Motor neuron (in vitro differentiated cells): ENCODE measurements at regions not wholly inside any gene's neighbourhood (a gene's known extent, or its start where the extent isn't known, plus 50 kb on each side); places are given as distances from the start of the nearest gene placed in this dataset.

Experiments
- ATAC-seq, 8 experiments: fragments of 200-7000 bp; cut with Tn5 transposase; replicated peaks in 6 of 8; 2 replicates each; pipeline ENCODE4 v1.8.0; 2021; ENCODE audit warnings: mild to moderate bottlenecking in 8 of 8, moderate library complexity in 8 of 8
- H3K27ac ChIP-seq, 2 donors: fragments of 250-450 bp; sonication (Bioruptor Pico); 2 replicates each; pipeline ENCODE4 v1.9.0; 2021; ENCODE audit warnings: antibody characterized with exemption in 2 of 2, mild to moderate bottlenecking in 2 of 2, moderate library complexity in 1 of 2
- H3K4me1 ChIP-seq, 2 donors: fragments of 250-450 bp; sonication (Bioruptor Pico); replicated peaks in 1 of 2; 2 replicates each; pipeline ENCODE4 v1.6.1; 2021; ENCODE audit warnings: antibody characterized with exemption in 2 of 2, mild to moderate bottlenecking in 2 of 2, moderate library complexity in 1 of 2
- H3K4me3 ChIP-seq, 5 donors: fragments of 250-450 bp; sonication (Bioruptor Pico); 2 replicates each; pipeline ENCODE4 v1.9.0; 2021; ENCODE audit warnings: antibody characterized with exemption in 5 of 5, mild to moderate bottlenecking in 5 of 5, moderate library complexity in 4 of 5
- WGBS, 10 experiments: fragments of 450-650 bp; shearing (Covaris generic); methylation state at CpG; one replicate each; pipeline ENCODE4 v1.0.0; 2022; 5-methylcytosine and 5-hydroxymethylcytosine counted together
- in situ Hi-C, 9 experiments: fragments of 400-800 bp; cut with MboI; loops; one replicate each; pipeline ENCODE4 v1.15.0; 2021; ENCODE audit warnings: low sequenced_read_pairs in 9 of 9, low pct_unique_long_range_greater_than_20kb in 2 of 9; ENCODE audit not compliant: unreplicated experiment in 9 of 9

DNA sequence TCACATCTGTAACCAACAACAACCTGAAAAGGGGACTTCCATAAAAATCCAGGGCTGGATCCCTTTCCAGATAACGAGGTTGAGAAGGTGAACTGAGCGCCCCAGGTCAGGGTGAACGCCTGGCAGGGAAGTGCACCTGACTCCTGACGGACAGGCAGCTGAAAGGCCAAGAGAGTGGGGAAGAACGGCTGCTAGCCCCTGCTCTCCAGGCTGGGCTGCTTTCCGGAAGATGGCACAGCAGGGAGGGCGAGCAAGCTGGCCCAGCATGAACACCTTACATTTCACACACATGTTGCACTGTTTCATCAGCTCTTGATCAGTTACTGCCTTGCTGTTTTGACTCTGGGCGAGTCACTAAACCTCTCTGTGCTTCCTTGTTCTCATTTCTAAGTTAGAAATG, 127.2 kb upstream of the IQSEC1 start:
- H3K4me3 ChIP-seq: no peak overlapping the region
- no peak overlapping the region for H3K27ac ChIP-seq
- 47 to 100% (median 72%) methylated on average over 1 to 4 of the region's 8 CpGs; no CpG with 5 or more reads in 2 of the 10 experiments for WGBS, 10 experiments
- in situ Hi-C loops: no loop called here
- no peak for ATAC-seq
- peaks cover 5 to 9% of the 10 kb centered on the region in 2 donors for H3K4me1 ChIP-seq

DNA sequence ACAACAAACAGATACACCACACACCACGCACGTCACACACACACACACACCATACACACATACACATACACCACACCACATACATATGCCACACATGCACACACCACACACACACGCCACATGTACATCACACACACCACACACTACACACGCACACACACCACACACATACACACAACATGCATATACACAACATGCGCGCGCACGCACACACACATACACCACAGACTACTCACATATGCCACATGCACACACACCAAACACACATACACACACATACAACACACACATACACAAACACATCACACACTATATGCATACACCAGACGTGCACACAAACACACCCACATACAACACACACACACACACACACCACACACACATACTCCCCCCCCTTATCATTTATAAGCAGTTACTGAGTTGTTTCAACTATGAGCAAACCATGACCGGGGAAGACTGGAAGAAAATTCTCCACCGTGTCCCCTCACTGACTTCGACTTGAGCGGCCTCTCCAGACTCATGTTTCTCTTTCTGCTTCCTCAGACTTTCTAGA, 126.7 kb upstream of the IQSEC1 start:
- H3K27ac ChIP-seq: no peak overlapping the region
- in situ Hi-C loops: no loop called here
- WGBS, 10 experiments: 60 to 100% (median 85%) methylated on average over 1 to 10 of the region's 13 CpGs; no CpG with 5 or more reads in 3 of the 10 experiments
- ATAC-seq: no peak
- no peak overlapping the region for H3K4me3 ChIP-seq
- H3K4me1 ChIP-seq: peaks cover 5 to 9% of the 10 kb centered on the region in 2 donors

DNA sequence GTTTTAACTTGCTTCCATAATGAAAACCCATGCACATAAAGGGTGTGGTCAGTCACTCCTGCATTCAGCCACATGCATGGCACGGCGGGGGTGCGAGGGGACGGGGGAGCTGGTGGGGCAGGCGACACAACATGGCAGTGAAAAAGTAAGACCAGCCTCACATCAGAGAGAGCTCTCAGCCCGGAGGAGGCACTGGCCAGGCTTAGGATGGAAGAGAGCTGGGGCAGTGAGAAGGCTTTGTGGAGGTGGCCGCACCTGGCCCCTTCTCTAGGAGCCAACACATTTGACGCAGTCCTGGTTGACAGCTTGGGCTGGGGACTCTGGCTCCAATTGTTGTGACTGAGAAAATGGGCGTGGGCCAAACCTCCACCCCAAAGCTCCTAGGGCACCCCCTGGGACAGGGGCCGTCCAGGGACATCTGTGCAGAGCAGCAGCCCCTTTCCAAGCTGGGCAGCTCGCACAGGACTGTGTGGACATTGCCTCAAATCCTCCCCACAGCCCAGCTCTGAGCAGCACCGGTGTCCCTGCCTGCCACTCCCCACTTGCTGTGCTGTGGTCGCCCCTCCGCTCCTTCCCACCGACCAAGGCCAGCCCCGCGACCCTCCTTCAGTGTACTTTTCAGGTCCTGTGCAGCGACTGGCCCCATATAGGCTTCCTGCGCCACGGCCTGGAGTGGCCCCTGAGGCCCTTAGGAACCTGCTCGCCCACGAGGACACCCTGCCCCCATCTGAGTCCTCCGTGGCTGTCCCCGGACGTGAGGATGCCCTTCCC, 126.0 kb upstream of the IQSEC1 start:
- in situ Hi-C loops: no loop called here
- no peak overlapping the region for H3K27ac ChIP-seq
- no peak overlapping the region for H3K4me3 ChIP-seq
- no peak for ATAC-seq
- 0 to 100% (median 92%) methylated on average over 1 to 2 of the region's 25 CpGs; no CpG with 5 or more reads in 6 of the 10 experiments for WGBS, 10 experiments
- peaks cover 5 to 9% of the 10 kb centered on the region in 2 donors for H3K4me1 ChIP-seq

- peak in 3 of 8 experiments; percentile 41 to 65 (median 57) for ATAC-seq
- Histone ChIP-seq H3K4me3 (no peak overlapping the region), H3K4me1 (peaks cover 11 to 12% of the 10 kb centered on the region in 2 donors), H3K27ac (no peak overlapping the region)
- 0 to 96% (median 75%) methylated on average over 2 to 5 of the region's 11 CpGs; no CpG with 5 or more reads in 5 of the 10 experiments for WGBS, 10 experiments
- in situ Hi-C loops: no loop called here
Measured at GRCh38 chr3:13198264-13198879, 125.1 kb upstream of the IQSEC1 start.

GRCh38 chr3:13197795-13198194, 124.6 kb upstream of the IQSEC1 start:
- Histone ChIP-seq H3K4me3 (no peak overlapping the region), H3K4me1 (peaks cover 12 to 17% of the 10 kb centered on the region in 2 donors), H3K27ac (no peak overlapping the region)
- ATAC-seq: no peak
- in situ Hi-C loops: no loop called here
- WGBS, 10 experiments: 33 to 90% (median 79%) methylated on average over 1 to 7 of the region's 13 CpGs; no CpG with 5 or more reads in 6 of the 10 experiments

GRCh38 chr3:13197281-13197680, 124.1 kb upstream of the IQSEC1 start:
- peaks cover 12 to 18% of the 10 kb centered on the region in 2 donors for H3K4me1 ChIP-seq
- no peak overlapping the region for H3K4me3 ChIP-seq
- 25 to 92% (median 80%) methylated on average over 1 to 4 of the region's 12 CpGs; no CpG with 5 or more reads in 5 of the 10 experiments for WGBS, 10 experiments
- no peak overlapping the region for H3K27ac ChIP-seq
- no peak for ATAC-seq
- in situ Hi-C loops: no loop called here

- no peak for ATAC-seq
- peaks cover 12 to 18% of the 10 kb centered on the region in 2 donors for H3K4me1 ChIP-seq
- no peak overlapping the region for H3K4me3 ChIP-seq
- 0 to 86% (median 80%) methylated on average over 1 to 6 of the region's 6 CpGs for WGBS, 10 experiments
- in situ Hi-C loops: no loop called here
- no peak overlapping the region for H3K27ac ChIP-seq
Measured at GRCh38 chr3:13195374-13195773, 122.1 kb upstream of the IQSEC1 start.

DNA sequence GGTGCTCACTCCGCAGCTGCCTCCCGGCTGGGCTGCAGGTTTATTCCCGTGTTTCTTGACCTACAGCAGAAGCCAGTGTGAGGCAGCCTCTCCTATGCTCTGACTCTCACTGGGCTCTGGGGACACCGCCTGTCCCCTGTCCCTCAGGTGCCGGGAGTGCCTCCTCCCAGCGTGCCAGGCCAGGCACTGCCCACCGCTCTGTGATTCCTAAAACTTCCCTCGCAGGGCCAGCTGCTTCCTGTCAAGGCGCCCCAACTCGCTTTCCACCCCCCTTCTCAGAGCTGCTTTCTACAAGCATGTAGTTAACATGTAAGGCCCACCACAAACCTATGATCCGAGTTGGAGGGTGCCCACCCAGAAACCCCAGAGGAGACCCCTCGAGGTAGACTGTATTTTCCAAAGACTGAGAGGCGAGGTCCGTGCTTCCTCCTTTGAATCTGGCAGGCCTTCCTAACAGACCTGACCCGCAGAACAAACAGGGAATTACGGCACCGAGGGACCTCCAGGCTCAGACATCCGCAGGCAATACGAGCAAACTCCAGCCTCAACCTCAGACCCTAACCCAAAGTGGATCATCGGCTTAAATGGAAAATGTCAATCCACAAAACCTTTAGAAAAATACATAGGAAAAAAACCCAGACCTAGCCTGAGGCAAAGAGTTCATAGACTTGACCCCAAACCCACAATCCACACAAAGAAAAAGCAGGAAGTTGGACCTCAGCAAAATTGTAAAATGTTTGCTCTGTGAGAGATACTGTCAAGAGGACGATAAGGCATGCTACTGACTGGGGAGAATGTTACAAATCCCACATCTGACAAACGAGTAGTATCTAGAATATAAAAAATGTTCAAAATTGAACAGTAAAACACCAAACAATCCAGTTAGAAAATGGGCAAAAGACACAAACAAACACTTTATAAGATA, 121.3 kb upstream of the IQSEC1 start:
- ATAC-seq: no peak
- Histone ChIP-seq H3K27ac (no peak overlapping the region), H3K4me1 (peaks cover 12 to 18% of the 10 kb centered on the region in 2 donors), H3K4me3 (no peak overlapping the region)
- in situ Hi-C loops: no loop called here
- 28 to 94% (median 84%) methylated on average over 2 to 14 of the region's 22 CpGs; no CpG with 5 or more reads in 2 of the 10 experiments for WGBS, 10 experiments

DNA sequence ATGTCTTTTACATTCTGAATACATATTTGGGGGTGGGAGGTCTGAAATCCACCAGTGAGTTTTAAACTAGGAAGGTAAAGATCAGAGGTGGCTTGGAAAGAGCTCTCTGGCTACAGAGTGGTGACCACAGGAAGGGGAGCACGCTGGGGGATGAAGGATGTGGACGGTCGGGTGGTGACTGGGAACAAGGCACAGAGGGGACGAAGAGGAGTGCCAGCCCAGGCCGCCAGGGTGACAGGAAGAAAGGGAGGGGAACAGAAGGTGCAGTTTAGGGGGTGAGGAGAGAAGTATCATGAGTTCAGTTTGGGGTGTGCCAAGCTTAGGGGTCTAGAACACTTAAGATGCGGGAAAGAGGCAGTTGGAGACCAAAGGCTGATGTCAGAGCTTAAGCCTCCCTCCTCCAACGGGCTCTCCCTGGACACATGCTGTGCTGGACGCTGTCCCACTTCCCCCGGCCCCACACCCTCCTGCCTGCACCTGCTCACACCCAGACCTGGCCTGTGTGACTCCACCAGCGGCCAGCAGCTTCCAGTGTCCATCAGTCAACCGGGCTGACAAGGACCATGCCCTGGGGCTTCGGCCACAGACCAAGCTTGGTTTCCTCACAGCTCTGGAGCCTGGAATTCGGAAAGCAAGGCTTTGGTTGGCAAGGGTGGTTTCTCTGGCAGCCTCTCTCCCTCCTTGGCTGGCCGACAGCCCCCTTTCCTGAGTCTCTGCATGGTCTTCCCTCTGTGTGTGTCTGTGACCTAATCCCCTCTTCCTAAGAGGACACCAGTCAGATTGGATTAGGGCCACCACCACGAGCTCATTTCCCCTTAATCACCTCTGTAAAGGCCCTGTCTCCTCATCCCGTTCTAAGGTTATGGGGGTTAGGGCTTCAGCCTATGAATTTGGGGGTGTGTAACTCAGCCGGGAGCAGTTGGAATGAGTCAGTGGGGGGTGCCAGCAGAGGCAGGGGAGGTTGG, 120.4 kb upstream of the IQSEC1 start:
- peak in 6 of 8 experiments; percentile 9 to 56 (median 48) for ATAC-seq
- WGBS, 10 experiments: 22 to 100% (median 65%) methylated on average over 1 to 9 of the region's 17 CpGs; no CpG with 5 or more reads in 2 of the 10 experiments
- in situ Hi-C loops: no loop called here

DNA sequence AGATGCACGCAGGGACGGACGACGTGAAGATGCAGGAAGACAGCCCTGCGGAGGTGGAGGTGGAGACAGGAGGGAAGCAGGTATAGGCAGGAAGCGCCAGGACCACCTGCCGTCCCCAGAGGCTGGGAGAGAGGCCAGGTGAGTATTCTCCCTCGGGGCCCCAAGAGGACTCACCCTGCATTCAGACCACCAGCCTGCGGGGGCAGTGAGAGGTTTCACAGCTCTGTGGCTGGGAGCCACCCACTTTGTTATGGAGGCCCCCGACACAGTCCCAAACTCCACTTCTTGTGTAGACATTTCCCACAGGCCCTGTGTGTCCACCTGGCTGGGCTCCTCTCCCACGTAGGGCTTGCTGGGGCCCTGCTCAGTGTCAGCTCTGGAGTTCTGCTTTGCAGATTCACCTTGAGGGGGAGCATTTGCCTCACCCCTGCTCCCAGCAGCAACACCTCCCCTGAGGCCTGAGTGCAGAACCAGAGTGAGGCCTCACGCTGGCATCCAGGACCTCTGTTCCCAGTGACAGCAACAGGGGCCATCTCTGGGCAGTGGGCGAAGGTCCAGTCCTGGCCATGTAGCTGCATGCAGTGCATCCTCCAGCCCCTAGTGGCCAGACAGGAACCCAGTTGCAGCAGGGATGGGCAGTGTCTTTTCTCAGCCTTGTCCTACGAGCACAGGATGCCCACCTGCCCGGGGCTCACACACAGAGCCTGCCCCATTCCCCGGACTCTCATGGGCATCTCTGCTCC, 119.4 kb upstream of the IQSEC1 start:
- Histone ChIP-seq H3K4me3 (no peak overlapping the region), H3K4me1 (peaks cover 12 to 18% of the 10 kb centered on the region in 2 donors), H3K27ac (no peak overlapping the region)
- in situ Hi-C loops: no loop called here
- WGBS, 10 experiments: 60 to 100% (median 100%) methylated on average over 1 to 8 of the region's 16 CpGs; no CpG with 5 or more reads in 3 of the 10 experiments
- ATAC-seq: peak in 5 of 8 experiments; percentile 11 to 51 (median 41)

More for the DNA sequence above, 120.4 kb upstream of the IQSEC1 start:
- Histone ChIP-seq H3K27ac (no peak overlapping the region), H3K4me1 (peaks cover 12 to 18% of the 10 kb centered on the region in 2 donors), H3K4me3 (no peak overlapping the region)

DNA sequence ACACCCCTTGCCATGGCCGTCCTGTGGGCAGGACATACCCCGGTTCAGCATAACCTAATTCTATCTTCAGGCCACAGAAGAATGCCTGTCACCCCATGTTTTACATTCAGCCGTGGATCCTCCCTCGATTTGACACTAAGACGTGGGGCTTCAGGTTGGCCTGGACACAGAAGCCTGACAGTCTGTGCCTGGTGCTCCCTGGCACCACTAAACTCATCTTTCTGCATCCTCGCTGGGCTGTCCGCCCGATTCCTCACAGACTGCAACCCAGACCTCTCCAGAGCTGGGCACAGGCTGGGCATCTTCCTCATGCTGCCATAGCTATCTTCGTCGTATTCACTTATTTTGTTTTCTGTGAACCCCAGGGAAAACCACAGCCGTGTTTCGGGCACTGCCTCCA, 117.8 kb upstream of the IQSEC1 start:
- whole genome bisulfite sequencing, 10 experiments: 58 to 100% (median 86%) methylated on average over 2 to 12 of the region's 12 CpGs
- Histone ChIP-seq H3K27ac (no peak overlapping the region), H3K4me1 (peaks cover 3 to 16% of the 10 kb centered on the region in 2 donors), H3K4me3 (no peak overlapping the region)
- in situ Hi-C loops: no loop called here
- no peak for ATAC-seq
